ENCODE measurements at regions not wholly inside any gene's neighbourhood (a gene's known extent, or its start where the extent isn't known, plus 50 kb on each side); places are given as distances from the start of the nearest gene placed in this dataset.

DNA sequence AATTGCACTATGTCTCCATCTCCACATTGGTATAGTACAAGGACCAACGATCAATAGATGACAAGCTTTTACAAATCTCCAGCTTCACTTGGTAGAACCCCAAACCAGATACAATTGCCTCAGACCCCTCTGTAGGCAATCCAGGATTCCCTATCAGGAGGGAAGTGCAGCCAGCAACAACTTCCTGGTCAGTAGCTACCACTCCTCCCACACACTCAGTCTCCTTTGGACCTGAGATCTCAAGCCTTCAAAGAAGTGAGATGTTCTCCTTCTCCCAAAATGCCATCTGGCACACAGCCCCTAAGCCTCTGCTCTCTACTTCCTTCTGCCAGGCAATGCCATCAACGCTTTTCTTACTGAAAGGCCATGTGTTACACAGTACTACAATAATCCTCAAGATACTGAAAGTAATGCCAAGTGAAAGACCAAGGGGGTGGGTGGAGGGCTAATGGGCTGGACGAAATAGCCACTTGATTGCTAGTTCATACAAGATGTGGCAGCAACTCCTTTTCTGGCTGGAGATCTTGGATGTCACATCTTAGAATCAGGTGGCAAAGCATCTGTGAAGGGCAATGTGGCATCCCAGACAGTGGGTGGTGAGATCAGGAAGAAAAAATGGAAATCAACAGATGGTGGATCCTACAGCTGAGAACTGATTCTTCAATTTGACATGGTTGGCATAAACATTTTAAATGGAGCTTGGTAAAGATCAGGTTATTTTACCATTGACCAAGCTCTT is 75.3 kb upstream of the ACP3 start:
- no peak for ATAC-seq
- peaks cover 0 to 2% of the 10 kb centered on the region in 2 donors for H3K27me3 ChIP-seq (ENCODE audit: control insufficient read depth in 2 of 2, insufficient read depth in 2 of 2, low read length in 2 of 2)
- CTCF ChIA-PET, result no interaction called here
- peaks cover 0 to 1% (median 0%) of the 10 kb centered on the region in 7 donors for H3K4me1 Mint-ChIP-seq
- no peaks in the 10 kb centered on the region for H3K4me1 ChIP-seq (ENCODE audit: control insufficient read depth in 2 of 2, insufficient read depth in 2 of 2, low read length in 2 of 2)
- DNase-seq, result no peak
- H3K4me3 Mint-ChIP-seq, result no peak overlapping the region
- no peak overlapping the region for H3K27ac Mint-ChIP-seq
- H3K9me3 ChIP-seq (ENCODE audit: control insufficient read depth in 2 of 3, low read length in 3 of 3), result no peaks in the 10 kb centered on the region
- H3K9me3 Mint-ChIP-seq, result peaks cover 0 to 3% (median 0%) of the 10 kb centered on the region in 11 donors
- H3K27me3 Mint-ChIP-seq, result peaks cover 4 to 38% (median 22%) of the 10 kb centered on the region in 5 donors
- no peak overlapping the region for H3K27ac ChIP-seq (ENCODE audit: low read depth, low read length)
- POLR2A ChIA-PET, result no interaction called here
- intact Hi-C loops (cut with micrococcal nuclease), result no loop called here
- H3K4me3 ChIP-seq (ENCODE audit: low read length), result no peak overlapping the region
- no peaks in the 10 kb centered on the region for H3K36me3 ChIP-seq (ENCODE audit: control insufficient read depth in 2 of 3, insufficient read depth in 3 of 3, low read length in 3 of 3)
- H3K36me3 Mint-ChIP-seq, result no peaks in the 10 kb centered on the region

DNA sequence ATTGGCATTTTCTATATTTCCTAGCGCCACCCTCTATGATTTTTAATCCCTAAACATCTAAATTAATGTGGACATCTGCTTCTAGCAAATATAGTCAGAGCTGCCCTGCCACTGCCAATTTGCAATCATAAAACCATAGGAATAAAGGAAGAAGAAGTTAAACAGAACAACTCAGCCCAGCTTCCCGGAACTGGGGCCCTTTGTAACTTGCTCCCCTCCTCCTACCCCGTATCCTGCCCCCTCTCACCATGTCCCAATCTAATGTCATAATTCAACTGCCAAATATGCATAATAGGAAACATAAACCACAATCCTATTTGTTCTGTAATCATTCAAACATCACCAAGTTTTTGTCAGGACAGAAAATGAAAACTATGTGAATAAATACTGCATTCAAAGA is 74.4 kb upstream of the ACP3 start:
- no peaks in the 10 kb centered on the region for H3K9me3 ChIP-seq (ENCODE audit: control insufficient read depth in 2 of 3, low read length in 3 of 3)
- H3K36me3 ChIP-seq (ENCODE audit: control insufficient read depth in 2 of 3, insufficient read depth in 3 of 3, low read length in 3 of 3), result no peaks in the 10 kb centered on the region
- H3K4me3 ChIP-seq (ENCODE audit: low read length), result no peak overlapping the region
- no peak for ATAC-seq
- ChIA-PET CTCF (no interaction called here), POLR2A (no interaction called here)
- intact Hi-C loops (cut with micrococcal nuclease), result no loop called here
- peaks cover 7 to 38% (median 26%) of the 10 kb centered on the region in 5 donors for H3K27me3 Mint-ChIP-seq
- H3K27ac Mint-ChIP-seq, result no peak overlapping the region
- no peaks in the 10 kb centered on the region for H3K36me3 Mint-ChIP-seq
- H3K4me1 Mint-ChIP-seq, result no peaks in the 10 kb centered on the region
- no peak overlapping the region for H3K27ac ChIP-seq (ENCODE audit: low read depth, low read length)
- H3K27me3 ChIP-seq (ENCODE audit: control insufficient read depth in 2 of 2, insufficient read depth in 2 of 2, low read length in 2 of 2), result peaks cover 0 to 2% of the 10 kb centered on the region in 2 donors
- no peak for DNase-seq
- H3K4me1 ChIP-seq (ENCODE audit: control insufficient read depth in 2 of 2, insufficient read depth in 2 of 2, low read length in 2 of 2), result no peaks in the 10 kb centered on the region
- H3K9me3 Mint-ChIP-seq, result peaks cover 0 to 3% (median 0%) of the 10 kb centered on the region in 11 donors
- H3K4me3 Mint-ChIP-seq, result no peak overlapping the region

DNA sequence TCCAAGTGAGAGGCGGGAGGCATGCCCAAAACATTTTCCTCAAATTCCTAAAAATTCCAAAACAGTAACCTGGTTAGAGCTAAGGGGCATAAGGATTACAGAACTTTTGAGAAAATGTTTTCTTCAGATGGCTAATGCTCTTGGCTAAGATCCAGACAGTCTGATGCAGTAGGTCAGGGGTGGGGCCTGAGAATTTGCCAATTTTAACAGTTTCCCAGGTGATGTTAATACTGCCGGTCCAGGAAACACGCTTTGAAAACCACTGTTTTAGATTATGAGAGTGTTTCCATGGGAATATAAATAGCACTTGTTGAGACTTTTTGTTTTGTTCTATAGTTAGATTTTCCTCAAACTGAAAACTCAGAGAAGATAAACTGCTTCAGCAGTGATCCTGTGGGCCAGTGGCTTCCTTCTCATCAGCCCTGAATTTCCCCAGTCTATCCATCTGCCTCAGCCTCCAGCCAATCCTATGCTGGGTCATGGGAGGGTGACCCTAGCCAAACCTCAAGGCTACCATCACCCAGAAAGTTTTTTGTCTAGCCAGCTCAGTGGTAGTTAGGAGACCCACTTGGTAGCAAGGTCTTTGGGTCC is 71.6 kb upstream of the ACP3 start:
- Histone ChIP-seq H3K9me3 (ENCODE audit: control insufficient read depth in 2 of 3, low read length in 3 of 3) (no peaks in the 10 kb centered on the region), H3K4me3 (ENCODE audit: low read length) (no peak overlapping the region), H3K36me3 (ENCODE audit: control insufficient read depth in 2 of 3, insufficient read depth in 3 of 3, low read length in 3 of 3) (no peaks in the 10 kb centered on the region), H3K4me1 (ENCODE audit: control insufficient read depth in 2 of 2, insufficient read depth in 2 of 2, low read length in 2 of 2) (no peaks in the 10 kb centered on the region), H3K27ac (ENCODE audit: low read depth, low read length) (no peak overlapping the region), H3K27me3 (ENCODE audit: control insufficient read depth in 2 of 2, insufficient read depth in 2 of 2, low read length in 2 of 2) (no peaks in the 10 kb centered on the region)
- no peaks in the 10 kb centered on the region for H3K4me1 Mint-ChIP-seq
- ATAC-seq (no peak), DNase-seq (no peak)
- ChIA-PET POLR2A (no interaction called here), CTCF (no interaction called here)
- intact Hi-C loops (cut with micrococcal nuclease), result no loop called here
- no peak overlapping the region for H3K27ac Mint-ChIP-seq
- H3K9me3 Mint-ChIP-seq, result peaks cover 0 to 3% (median 0%) of the 10 kb centered on the region in 11 donors
- H3K27me3 Mint-ChIP-seq, result peaks cover 10 to 38% (median 21%) of the 10 kb centered on the region in 5 donors
- H3K4me3 Mint-ChIP-seq, result no peak overlapping the region
- no peaks in the 10 kb centered on the region for H3K36me3 Mint-ChIP-seq

DNA sequence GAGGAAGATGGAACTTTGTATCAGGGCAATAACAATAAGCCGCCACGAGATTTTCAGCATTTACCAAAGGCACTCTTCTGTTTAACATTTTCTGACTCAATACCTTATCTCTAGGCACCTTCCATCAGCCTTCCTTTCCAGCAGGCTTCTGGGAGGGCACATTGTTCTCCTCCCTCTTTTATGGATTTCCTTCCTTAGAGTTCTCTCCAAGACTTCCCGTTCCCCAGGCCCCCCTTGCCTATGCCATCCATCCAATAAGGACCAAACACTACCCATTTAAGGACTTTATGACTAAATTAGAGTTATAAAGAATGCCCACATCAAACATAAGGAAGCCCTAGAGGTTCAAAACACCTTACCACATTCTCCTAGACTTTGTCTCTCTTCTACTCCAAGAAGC is 71.0 kb upstream of the ACP3 start:
- Mint-ChIP-seq H3K27me3 (peaks cover 10 to 36% (median 21%) of the 10 kb centered on the region in 5 donors), H3K4me3 (no peak overlapping the region), H3K27ac (no peak overlapping the region), H3K36me3 (no peaks in the 10 kb centered on the region), H3K4me1 (no peaks in the 10 kb centered on the region), H3K9me3 (peaks cover 0 to 3% (median 0%) of the 10 kb centered on the region in 11 donors)
- H3K4me1 ChIP-seq (ENCODE audit: control insufficient read depth in 2 of 2, insufficient read depth in 2 of 2, low read length in 2 of 2), result no peaks in the 10 kb centered on the region
- no peak overlapping the region for H3K4me3 ChIP-seq (ENCODE audit: low read length)
- intact Hi-C loops (cut with micrococcal nuclease), result no loop called here
- H3K27ac ChIP-seq (ENCODE audit: low read depth, low read length), result no peak overlapping the region
- H3K27me3 ChIP-seq (ENCODE audit: control insufficient read depth in 2 of 2, insufficient read depth in 2 of 2, low read length in 2 of 2), result no peaks in the 10 kb centered on the region
- H3K36me3 ChIP-seq (ENCODE audit: control insufficient read depth in 2 of 3, insufficient read depth in 3 of 3, low read length in 3 of 3), result no peaks in the 10 kb centered on the region
- no peak for DNase-seq
- ATAC-seq, result no peak
- POLR2A ChIA-PET, result no interaction called here
- no peaks in the 10 kb centered on the region for H3K9me3 ChIP-seq (ENCODE audit: control insufficient read depth in 2 of 3, low read length in 3 of 3)
- CTCF ChIA-PET, result no interaction called here

DNA sequence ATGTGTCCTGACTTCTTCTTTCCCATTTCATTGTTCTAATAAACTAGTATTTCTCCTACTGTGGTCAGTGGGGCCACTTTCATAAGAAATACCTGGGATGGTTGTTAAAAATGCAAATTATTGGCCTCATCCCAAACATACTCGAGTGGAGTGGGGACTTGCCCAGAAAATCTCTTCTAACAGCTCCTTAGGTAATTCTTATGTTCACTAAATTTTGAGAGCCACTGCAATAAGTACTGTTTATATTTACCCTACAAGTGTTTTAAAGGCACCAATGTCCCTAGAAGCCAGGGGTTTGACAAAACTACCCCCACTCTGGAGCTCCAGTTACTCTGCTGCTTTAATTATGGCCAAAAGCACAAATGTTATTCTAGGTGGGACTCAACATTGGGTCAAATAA is 70.0 kb upstream of the ACP3 start:
- H3K27ac Mint-ChIP-seq, result no peak overlapping the region
- H3K27me3 Mint-ChIP-seq, result peaks cover 11 to 27% (median 13%) of the 10 kb centered on the region in 5 donors
- H3K4me1 ChIP-seq (ENCODE audit: control insufficient read depth in 2 of 2, insufficient read depth in 2 of 2, low read length in 2 of 2), result no peaks in the 10 kb centered on the region
- H3K36me3 ChIP-seq (ENCODE audit: control insufficient read depth in 2 of 3, insufficient read depth in 3 of 3, low read length in 3 of 3), result no peaks in the 10 kb centered on the region
- CTCF ChIA-PET, result no interaction called here
- ATAC-seq, result no peak
- peaks cover 0 to 3% (median 0%) of the 10 kb centered on the region in 11 donors for H3K9me3 Mint-ChIP-seq
- no peak overlapping the region for H3K27ac ChIP-seq (ENCODE audit: low read depth, low read length)
- DNase-seq, result no peak
- no peaks in the 10 kb centered on the region for H3K9me3 ChIP-seq (ENCODE audit: control insufficient read depth in 2 of 3, low read length in 3 of 3)
- H3K4me3 Mint-ChIP-seq, result no peak overlapping the region
- intact Hi-C loops (cut with micrococcal nuclease), result no loop called here
- no peak overlapping the region for H3K4me3 ChIP-seq (ENCODE audit: low read length)
- H3K4me1 Mint-ChIP-seq, result no peaks in the 10 kb centered on the region
- H3K36me3 Mint-ChIP-seq, result no peaks in the 10 kb centered on the region
- no peaks in the 10 kb centered on the region for H3K27me3 ChIP-seq (ENCODE audit: control insufficient read depth in 2 of 2, insufficient read depth in 2 of 2, low read length in 2 of 2)
- POLR2A ChIA-PET, result no interaction called here

DNA sequence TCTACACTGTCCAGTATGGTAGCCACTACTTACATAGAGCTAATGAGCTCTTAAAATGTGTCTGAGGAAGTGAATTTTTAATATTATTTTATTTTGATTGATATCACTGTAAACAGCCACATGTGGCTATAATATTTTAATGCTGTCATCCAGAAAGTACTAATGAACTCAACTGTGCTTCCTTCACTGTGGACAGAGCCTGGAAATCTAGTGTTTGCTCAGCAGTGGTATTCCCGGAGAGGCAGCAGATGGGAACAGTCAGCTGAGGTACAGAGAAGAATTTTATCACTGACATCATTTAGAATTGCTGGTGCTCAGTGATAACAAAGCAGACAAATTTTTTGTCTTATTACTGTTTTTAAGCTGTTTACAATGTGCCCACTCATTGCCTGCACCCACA is 68.7 kb upstream of the ACP3 start:
- CTCF ChIA-PET, result no interaction called here
- H3K9me3 ChIP-seq (ENCODE audit: control insufficient read depth in 2 of 3, low read length in 3 of 3), result no peaks in the 10 kb centered on the region
- ATAC-seq, result no peak

More for the DNA sequence above, 68.7 kb upstream of the ACP3 start:
- Histone ChIP-seq H3K4me3 (ENCODE audit: low read length) (no peak overlapping the region), H3K36me3 (ENCODE audit: control insufficient read depth in 2 of 3, insufficient read depth in 3 of 3, low read length in 3 of 3) (no peaks in the 10 kb centered on the region), H3K4me1 (ENCODE audit: control insufficient read depth in 2 of 2, insufficient read depth in 2 of 2, low read length in 2 of 2) (no peaks in the 10 kb centered on the region), H3K27me3 (ENCODE audit: control insufficient read depth in 2 of 2, insufficient read depth in 2 of 2, low read length in 2 of 2) (no peaks in the 10 kb centered on the region), H3K27ac (ENCODE audit: low read depth, low read length) (no peak overlapping the region)
- H3K36me3 Mint-ChIP-seq, result no peaks in the 10 kb centered on the region
- H3K27ac Mint-ChIP-seq, result no peak overlapping the region
- no peak overlapping the region for H3K4me3 Mint-ChIP-seq
- H3K27me3 Mint-ChIP-seq, result peaks cover 8 to 24% (median 11%) of the 10 kb centered on the region in 5 donors
- no peak for DNase-seq
- POLR2A ChIA-PET, result no interaction called here
- H3K4me1 Mint-ChIP-seq, result no peaks in the 10 kb centered on the region
- peaks cover 0 to 3% (median 0%) of the 10 kb centered on the region in 11 donors for H3K9me3 Mint-ChIP-seq
- intact Hi-C loops (cut with micrococcal nuclease), result no loop called here

Data from naive thymus-derived CD4-positive, alpha-beta T cell (primary cell).